IgD-negative memory B cell (primary cell): ENCODE measurements at regions not wholly inside any gene's neighbourhood (a gene's known extent, or its start where the extent isn't known, plus 50 kb on each side); places are given as distances from the start of the nearest gene placed in this dataset.
"Not testable (repeated sequence)": the region's sequence is repeated elsewhere in the genome, so short reads cannot be mapped to it uniquely, and the experiment has no call there.

ENCODE experiments used
- H3K27ac Mint-ChIP-seq, 3 donors: one replicate each; pipeline ENCODE4 v1.8.0; 2020 to 2022; ENCODE audit warnings: mild to moderate bottlenecking in 3 of 3, mixed read lengths in 3 of 3, moderate library complexity in 1 of 3
- H3K27me3 Mint-ChIP-seq: one replicate; pipeline ENCODE4 v1.8.0; 2021; ENCODE audit warnings: mixed read lengths
- H3K36me3 Mint-ChIP-seq: one replicate; pipeline ENCODE4 v1.8.0; 2020; ENCODE audit warnings: mild to moderate bottlenecking, mixed read lengths
- H3K4me1 Mint-ChIP-seq, 3 donors: one replicate each; pipeline ENCODE4 v1.8.0; 2020 to 2022; ENCODE audit warnings: mixed read lengths in 3 of 3, mild to moderate bottlenecking in 1 of 3
- H3K4me3 Mint-ChIP-seq, 4 donors: one replicate each; pipeline ENCODE4 v1.8.0; 2020 to 2022; ENCODE audit warnings: mild to moderate bottlenecking in 4 of 4, mixed read lengths in 4 of 4, moderate library complexity in 3 of 4
- H3K9me3 Mint-ChIP-seq, 3 donors: one replicate each; pipeline ENCODE4 v1.8.0; 2020 to 2021; ENCODE audit warnings: mixed read lengths in 3 of 3, mild to moderate bottlenecking in 1 of 3

DNA sequence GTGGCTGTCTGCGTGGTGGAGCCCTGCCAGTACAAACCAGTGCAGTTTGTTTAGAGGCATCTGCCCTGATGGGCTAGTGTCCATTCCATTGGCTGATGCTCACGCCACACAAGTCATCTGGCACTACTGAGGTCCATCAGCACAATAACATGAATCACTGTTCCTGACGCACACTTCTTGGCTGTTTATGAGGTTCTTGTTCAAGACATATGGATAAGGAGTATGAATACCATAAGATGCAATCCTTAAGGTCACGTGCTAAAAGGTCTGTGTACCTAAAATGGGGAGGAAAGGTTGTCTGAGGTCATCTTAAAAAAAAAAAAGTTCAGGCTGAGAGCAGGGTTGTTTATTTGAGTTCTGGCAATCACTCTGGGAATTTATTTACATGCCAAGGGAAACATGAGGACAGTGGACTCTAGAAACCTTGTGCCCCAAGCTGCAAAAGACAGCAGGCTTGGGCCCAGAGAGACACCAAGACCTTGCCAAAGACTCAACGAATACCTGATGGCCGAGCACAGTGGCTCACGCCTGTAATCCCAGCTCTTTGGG, 54.1 kb upstream of the SHLD1 start:
- no peak overlapping the region for H3K27ac Mint-ChIP-seq
- H3K4me1 Mint-ChIP-seq = peaks cover 7 to 9% (median 8%) of the 10 kb centered on the region in 3 donors

DNA sequence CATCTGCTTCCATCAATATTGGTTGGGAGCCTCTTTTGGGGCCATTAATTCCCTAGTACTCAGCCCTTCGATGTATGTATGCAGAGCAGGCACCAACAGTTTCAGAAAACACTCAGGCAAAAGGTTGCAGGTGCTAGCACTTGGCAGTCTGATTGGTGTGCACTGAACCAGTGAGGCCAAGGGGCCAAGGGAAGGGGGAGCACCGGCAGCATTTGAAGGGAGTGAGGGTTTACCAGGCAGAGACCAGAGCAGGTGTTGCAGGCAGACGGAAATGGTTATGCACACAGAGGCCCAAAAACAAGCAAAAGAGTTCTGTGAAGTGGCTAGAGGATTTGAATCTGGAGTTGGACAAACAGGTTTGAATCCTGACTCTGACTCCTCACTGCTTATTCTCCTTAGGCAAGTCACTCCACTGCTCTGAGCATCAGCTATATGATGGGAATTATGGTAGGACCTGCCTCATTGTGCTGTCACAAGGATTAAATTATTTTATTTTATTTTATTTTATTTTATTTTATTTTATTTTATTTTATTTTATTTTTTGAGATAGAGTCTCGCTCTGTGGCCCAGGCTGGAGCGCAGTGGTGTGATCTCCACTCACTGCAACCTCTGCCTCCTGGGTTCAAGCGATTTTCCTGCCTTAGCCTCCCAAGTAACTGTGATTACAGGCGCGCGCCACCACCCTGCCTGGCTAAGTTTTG, 58.1 kb upstream of the SHLD1 start:
- peak overlapping the region in 2 of 4 donors; percentile 78 to 87 for H3K4me3 Mint-ChIP-seq
- H3K4me1 Mint-ChIP-seq = peaks cover 9 to 17% (median 9%) of the 10 kb centered on the region in 3 donors
- peaks cover 0 to 3% (median 2%) of the 10 kb centered on the region in 3 donors for H3K9me3 Mint-ChIP-seq
- peaks cover 2% of the 10 kb centered on the region for H3K27me3 Mint-ChIP-seq
- peak overlapping the region in 1 of 3 donors; percentile 1 for H3K27ac Mint-ChIP-seq
- no peaks in the 10 kb centered on the region for H3K36me3 Mint-ChIP-seq

More for the DNA sequence above, 54.1 kb upstream of the SHLD1 start:
- Mint-ChIP-seq H3K36me3 (peaks cover 2% of the 10 kb centered on the region), H3K4me3 (no peak overlapping the region), H3K27me3 (peaks cover 2% of the 10 kb centered on the region), H3K9me3 (peaks cover 0 to 3% (median 2%) of the 10 kb centered on the region in 3 donors)

DNA sequence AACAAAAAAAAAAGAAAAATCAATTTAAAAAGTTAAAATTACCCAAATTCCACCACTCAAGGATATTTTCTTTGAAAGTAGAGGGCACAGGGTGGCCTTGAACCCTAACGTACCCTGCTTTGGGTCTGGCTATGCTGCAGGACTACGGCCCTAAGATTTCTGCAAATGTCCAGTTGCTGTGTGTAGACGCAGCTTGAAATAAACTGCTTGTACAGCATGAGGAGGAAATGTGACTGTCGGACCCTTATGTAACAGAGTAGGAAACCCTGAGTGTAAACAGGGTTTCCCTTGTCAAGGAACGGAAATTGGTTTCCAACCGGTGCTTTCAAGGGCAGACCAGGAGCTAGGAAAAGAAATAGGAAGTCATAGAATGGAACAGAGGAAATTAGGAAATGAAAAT, 60.7 kb upstream of the SHLD1 start:
- Mint-ChIP-seq H3K36me3 (no peaks in the 10 kb centered on the region), H3K4me1 (peaks cover 5 to 17% (median 9%) of the 10 kb centered on the region in 3 donors), H3K27me3 (no peaks in the 10 kb centered on the region), H3K27ac (no peak overlapping the region), H3K9me3 (no peaks in the 10 kb centered on the region), H3K4me3 (no peak overlapping the region)

DNA sequence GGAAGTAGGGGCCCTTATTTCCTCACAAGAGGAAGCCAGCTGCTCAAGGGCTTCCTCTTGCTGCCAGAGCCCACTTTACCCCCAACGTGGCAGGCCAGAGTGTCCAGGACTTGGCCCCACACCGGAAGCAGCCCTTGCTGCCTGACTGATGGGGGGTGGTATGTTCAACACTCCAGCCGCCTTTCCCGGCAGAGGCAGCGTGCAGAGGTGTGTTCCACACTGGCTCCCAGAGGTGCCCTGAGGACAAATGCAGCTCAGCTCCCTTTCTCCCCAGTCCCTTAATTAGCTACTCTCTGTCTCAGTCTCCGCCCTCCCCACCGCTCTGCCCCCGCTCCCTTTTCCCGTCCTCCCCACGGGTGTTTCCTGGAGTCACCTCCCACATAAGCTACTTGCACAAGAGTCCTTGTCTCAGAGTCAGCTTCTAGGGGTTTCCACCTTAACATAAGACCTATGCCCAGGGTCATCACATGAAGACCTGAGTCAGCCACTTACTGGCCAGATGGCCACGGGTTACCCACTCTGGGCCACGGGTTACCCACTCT, 61.7 kb upstream of the SHLD1 start:
- Mint-ChIP-seq H3K9me3 (no peaks in the 10 kb centered on the region), H3K4me3 (no peak overlapping the region), H3K4me1 (peaks cover 5 to 17% (median 9%) of the 10 kb centered on the region in 3 donors), H3K27ac (no peak overlapping the region), H3K36me3 (no peaks in the 10 kb centered on the region), H3K27me3 (no peaks in the 10 kb centered on the region)

DNA sequence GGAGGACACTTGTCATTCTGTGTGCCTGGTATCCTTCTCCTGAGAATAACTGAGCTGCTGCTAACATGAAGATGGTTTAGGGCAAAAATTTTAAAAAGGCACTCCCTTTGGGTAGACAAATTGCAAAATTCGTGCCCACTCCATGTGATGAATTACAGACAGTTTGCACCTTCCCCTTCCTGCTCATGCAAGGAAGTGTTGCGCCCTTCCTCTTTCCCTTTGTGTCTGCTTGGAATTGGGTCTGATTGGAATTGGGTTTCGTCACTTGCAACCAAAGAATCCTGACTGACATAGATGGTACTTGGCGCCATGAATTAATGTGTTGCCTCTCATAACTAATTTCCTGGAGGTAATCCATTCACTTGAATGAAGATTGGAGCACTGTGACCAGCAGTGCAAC, 62.3 kb upstream of the SHLD1 start:
- Mint-ChIP-seq H3K27me3 (no peaks in the 10 kb centered on the region), H3K36me3 (no peaks in the 10 kb centered on the region), H3K27ac (no peak overlapping the region), H3K9me3 (no peaks in the 10 kb centered on the region), H3K4me1 (peaks cover 5 to 17% (median 9%) of the 10 kb centered on the region in 3 donors), H3K4me3 (no peak overlapping the region)

DNA sequence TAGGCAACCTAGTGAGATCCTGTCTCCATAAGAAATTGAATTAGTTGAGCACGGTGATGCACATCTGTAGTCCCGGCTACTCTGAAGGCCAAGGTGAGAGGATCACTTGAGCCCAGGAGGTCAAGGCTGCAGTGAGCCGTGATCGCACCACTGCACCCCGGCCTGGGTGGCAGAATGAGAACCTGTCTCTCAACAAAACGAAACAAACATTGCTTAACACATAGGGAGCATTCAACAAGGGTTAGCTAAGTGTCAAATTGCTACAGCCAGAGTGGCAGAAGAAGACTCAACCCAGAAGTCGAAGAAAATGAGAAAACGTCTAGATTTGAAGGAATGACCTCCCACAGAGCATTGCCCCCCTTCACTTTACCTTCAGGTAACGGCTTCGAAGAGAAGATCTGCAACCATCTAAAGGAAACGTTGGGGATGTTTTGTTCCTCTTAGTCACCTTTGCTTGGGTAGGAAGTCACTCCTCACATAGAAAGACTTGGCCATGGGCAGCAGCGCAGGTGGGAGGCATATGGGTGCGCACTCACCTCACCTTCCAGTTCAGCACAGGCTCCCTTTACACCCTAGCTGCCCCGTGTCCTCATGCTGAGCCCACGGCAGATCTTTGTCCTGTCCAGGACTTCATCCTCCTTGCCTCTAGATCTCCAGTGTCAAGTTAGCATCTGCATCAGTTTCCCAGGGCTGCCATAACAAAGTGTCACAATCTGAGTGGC, 63.7 kb upstream of the SHLD1 start:
- Mint-ChIP-seq H3K36me3 (no peaks in the 10 kb centered on the region), H3K9me3 (no peaks in the 10 kb centered on the region), H3K27me3 (no peaks in the 10 kb centered on the region), H3K27ac (no peak overlapping the region), H3K4me1 (peaks cover 3 to 12% (median 5%) of the 10 kb centered on the region in 3 donors), H3K4me3 (no peak overlapping the region)

DNA sequence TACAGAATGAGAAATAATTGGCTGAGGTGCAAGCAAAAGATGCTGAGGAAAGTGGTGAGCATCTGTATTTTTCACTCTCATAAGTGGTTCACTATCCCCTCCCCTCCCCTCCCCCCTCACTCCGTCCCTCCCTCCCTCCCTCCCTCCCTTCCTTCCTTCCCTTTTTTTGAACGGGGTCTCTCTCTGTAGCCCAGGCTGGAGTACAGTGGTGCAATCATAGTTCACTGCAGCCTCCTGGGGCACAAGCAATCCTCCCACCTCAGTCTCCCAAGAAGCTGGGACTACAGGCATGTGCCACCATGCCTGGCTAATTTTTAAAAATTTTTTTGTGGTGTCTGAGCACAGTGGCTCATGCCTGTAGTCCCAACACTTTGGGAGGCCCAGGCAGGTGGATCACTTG, 67.6 kb upstream of the SHLD1 start:
- H3K27ac Mint-ChIP-seq, H3K36me3 Mint-ChIP-seq, H3K27me3 Mint-ChIP-seq: not testable (repeated sequence)

DNA sequence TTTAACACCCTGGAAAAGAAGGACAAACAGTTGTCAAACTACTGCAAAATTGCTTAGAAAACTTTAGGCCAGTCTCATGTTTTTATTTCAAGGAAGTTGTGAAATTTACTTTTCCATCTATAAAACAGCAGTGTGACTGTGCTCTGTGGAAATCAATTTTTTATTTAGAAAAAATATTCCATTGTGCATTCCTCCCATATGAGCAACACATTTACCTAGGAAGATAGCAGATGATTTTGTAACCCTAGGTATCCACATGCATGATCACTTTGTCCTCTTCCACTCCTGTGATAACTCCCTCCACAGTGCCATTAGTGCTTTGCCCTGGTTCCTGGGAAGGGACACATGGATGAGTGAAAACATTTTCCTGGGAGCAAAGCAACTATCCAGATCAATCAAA, 69.4 kb upstream of the GPCPD1 start:
- Mint-ChIP-seq H3K36me3 (no peaks in the 10 kb centered on the region), H3K9me3 (no peaks in the 10 kb centered on the region), H3K4me3 (no peak overlapping the region), H3K27me3 (no peaks in the 10 kb centered on the region), H3K27ac (no peak overlapping the region), H3K4me1 (peaks cover 6 to 7% (median 6%) of the 10 kb centered on the region in 3 donors)

More for the DNA sequence above, 67.6 kb upstream of the SHLD1 start:
- H3K4me1 Mint-ChIP-seq, H3K4me3 Mint-ChIP-seq, H3K9me3 Mint-ChIP-seq: not testable (repeated sequence)

DNA sequence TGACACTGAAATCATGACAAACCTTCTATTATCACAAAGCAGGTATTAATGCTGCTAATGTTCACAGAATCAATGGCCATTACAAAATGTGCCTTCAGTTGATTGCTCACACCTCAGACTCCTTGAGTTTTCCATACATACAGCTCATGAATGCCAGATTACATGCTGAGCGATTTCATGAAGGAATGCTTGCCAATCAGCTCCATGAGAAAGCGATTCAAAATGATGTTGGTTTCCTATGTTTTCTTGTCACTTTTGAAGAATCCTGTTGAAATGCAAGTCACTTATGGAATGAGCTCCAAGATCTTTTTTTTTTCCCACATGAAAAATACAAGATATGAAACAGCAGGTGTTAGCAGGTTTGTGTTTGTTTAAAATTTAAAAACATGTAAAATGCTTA, 68.0 kb upstream of the GPCPD1 start:
- H3K9me3 Mint-ChIP-seq = no peaks in the 10 kb centered on the region
- H3K36me3 Mint-ChIP-seq = no peaks in the 10 kb centered on the region
- no peak overlapping the region for H3K4me3 Mint-ChIP-seq
- H3K27ac Mint-ChIP-seq = no peak overlapping the region
- no peaks in the 10 kb centered on the region for H3K27me3 Mint-ChIP-seq
- H3K4me1 Mint-ChIP-seq = peaks cover 16 to 17% (median 16%) of the 10 kb centered on the region in 3 donors

DNA sequence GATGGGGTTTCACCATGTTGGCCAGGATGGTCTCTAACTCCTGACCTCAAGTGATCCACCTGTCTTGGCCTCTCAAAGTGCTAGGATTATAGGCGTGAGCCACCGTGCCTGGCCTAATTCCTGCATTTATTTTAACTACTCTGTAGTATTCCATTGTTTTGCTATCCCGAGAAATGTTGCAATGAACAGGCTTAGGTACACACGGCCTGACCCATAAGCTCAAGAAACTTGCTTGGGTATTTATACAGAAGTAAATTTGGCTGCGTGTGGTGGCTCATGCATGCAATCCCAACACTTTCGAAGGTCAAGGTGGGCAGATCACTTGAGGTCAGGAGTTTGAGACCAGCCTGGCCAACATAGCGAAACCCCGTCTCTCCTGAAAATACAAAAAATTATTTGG, 67.1 kb upstream of the GPCPD1 start:
- H3K27me3 Mint-ChIP-seq, H3K4me3 Mint-ChIP-seq, H3K27ac Mint-ChIP-seq, H3K9me3 Mint-ChIP-seq, H3K36me3 Mint-ChIP-seq: not testable (repeated sequence)
- H3K4me1 Mint-ChIP-seq = peaks cover 16 to 18% (median 16%) of the 10 kb centered on the region in 3 donors

DNA sequence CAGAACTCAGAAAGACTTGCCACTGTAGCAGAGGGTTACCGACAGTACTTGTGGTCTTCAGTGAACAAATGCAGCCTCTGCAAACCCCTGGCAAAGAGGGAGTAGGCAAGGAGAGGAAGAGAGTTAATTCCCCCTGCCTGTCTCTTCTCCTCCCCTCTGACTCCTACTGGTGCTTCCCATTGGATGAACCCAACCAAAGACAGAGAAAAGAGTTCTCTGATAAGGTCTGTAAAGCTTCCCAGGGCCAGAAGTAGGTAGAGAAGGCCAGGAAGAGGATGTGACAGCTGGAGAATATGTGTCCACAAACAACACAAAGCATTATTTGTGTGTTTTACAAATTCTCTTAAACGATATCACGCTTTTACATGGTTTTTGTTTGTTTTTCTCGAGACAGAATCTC, 66.6 kb upstream of the GPCPD1 start:
- Mint-ChIP-seq H3K9me3 (no peaks in the 10 kb centered on the region), H3K27me3 (no peaks in the 10 kb centered on the region), H3K4me3 (no peak overlapping the region), H3K36me3 (no peaks in the 10 kb centered on the region), H3K4me1 (peaks cover 16 to 18% (median 16%) of the 10 kb centered on the region in 3 donors), H3K27ac (no peak overlapping the region)

DNA sequence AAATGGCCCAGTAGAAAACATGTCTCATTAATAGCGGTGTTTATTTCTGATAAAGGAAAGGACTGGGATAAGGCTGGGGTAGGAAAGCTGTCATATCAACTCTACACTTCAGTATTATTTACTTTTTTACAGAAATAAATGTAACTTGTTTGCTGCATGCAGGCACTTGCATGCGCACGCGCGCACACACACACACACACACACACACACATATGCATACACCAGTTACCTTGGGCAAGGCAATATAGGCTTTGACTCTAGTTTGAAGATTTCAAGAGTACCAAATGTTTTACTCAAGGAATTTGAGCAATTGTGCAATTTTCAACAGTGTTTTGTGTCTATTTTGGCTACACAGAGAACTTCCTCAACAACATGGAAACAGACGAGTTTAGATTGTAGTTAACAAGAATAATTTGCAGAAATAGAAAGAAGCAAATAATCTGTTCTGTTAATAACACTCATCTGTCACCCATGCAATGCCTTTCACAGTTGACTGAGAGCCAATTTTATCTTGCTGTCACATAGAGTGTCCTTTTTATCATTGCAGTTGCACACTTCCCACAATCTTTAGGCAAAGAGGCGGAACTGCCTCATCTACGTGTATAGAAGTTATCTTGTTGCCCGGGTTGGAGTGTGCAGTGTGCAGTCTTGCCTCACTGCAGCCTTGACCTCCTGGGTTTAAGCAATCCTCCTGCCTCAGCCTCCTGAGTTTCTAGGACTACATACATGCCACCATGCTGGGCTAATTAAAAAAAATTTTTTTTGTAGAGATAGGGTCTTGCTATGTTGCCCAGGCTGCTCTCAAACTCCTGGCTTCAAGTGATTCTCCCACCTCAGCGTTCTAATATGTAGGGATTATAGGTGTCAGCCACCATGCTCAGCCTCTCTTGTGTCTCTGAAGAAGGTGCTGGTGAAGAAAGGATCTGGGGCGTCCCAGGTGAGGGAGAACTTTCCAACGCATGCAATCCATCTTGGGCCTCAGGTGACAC, 64.6 kb upstream of the GPCPD1 start:
- no peaks in the 10 kb centered on the region for H3K36me3 Mint-ChIP-seq
- no peaks in the 10 kb centered on the region for H3K9me3 Mint-ChIP-seq
- H3K27ac Mint-ChIP-seq = peak overlapping the region in 2 of 3 donors; percentile 13 to 23

DNA sequence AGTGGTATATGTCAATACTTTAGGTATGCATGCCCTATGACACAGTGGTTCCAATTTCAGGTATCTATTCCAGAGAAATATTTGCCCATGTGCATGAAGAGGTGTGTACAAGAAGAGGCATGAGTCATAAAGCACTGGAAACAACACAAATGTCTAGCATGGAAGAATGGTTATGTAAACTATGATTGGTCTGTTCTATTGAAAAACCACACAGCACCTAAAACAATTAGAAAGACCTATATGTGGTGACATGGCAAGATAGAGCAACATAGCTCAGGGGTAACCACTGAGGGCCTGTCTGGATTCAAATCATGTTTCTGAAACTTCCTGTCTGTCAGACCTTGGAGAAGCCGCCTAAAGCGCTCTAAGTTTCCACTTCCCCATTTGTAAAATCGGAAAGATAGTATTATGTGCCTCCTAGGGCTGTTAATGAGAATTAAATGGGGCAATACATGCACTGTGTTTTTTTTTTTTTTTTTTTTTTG, 63.4 kb upstream of the GPCPD1 start:
- Mint-ChIP-seq H3K27me3 (no peaks in the 10 kb centered on the region), H3K4me1 (peaks cover 18 to 24% (median 21%) of the 10 kb centered on the region in 3 donors), H3K9me3 (no peaks in the 10 kb centered on the region), H3K27ac (peak overlapping the region in 1 of 3 donors; percentile 33), H3K4me3 (peak overlapping the region in 1 of 4 donors; percentile 52), H3K36me3 (no peaks in the 10 kb centered on the region)

More for the DNA sequence above, 64.6 kb upstream of the GPCPD1 start:
- H3K4me3 Mint-ChIP-seq = peak overlapping the region in 1 of 4 donors; percentile 70
- peaks cover 17 to 20% (median 18%) of the 10 kb centered on the region in 3 donors for H3K4me1 Mint-ChIP-seq
- no peaks in the 10 kb centered on the region for H3K27me3 Mint-ChIP-seq

DNA sequence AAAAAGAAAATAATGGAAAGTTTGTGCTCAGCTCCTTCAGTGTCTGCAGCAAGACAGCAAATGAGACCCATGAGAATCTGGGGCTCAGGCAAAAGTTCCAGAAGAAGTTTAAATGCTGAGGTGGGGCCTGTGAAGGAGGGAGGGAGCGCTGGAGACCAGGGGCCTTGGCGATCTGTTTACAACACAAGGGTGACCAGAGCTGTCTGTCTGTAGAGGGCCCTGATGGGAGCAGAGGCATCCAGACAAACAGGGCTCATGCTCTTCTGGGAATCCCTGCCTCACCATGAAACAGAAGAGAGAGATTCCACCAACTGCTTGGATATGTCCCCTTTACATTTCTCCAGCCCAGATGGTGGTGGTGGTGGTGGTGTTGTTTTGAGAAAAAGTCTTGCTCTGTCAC, 60.1 kb upstream of the GPCPD1 start:
- H3K27me3 Mint-ChIP-seq = no peaks in the 10 kb centered on the region
- peaks cover 33 to 40% (median 34%) of the 10 kb centered on the region in 3 donors for H3K4me1 Mint-ChIP-seq
- no peak overlapping the region for H3K27ac Mint-ChIP-seq
- no peaks in the 10 kb centered on the region for H3K9me3 Mint-ChIP-seq
- H3K36me3 Mint-ChIP-seq = no peaks in the 10 kb centered on the region
- no peak overlapping the region for H3K4me3 Mint-ChIP-seq
